ENCODE measurements at regions not wholly inside any gene's neighbourhood (a gene's known extent, or its start where the extent isn't known, plus 50 kb on each side); places are given as distances from the start of the nearest gene placed in this dataset.
"Not testable (repeated sequence)": the region's sequence is repeated elsewhere in the genome, so short reads cannot be mapped to it uniquely, and the experiment has no call there.

GRCh38 chr15:96974761-96975160 lies 644.3 kb downstream of the NR2F2 start:
- Histone ChIP-seq H3K27me3 (no peaks in the 10 kb centered on the region), H3K27ac (no peak overlapping the region), H3K36me3 (no peaks in the 10 kb centered on the region), H3K4me3 (replicated peaks in 1 of 3) (no peak overlapping the region), H3K9me3 (no peaks in the 10 kb centered on the region), H3K4me1 (no peaks in the 10 kb centered on the region)
- no peak for DNase-seq
- intact Hi-C loops (cut with DNase I) = no loop called here
- TF ChIP-seq CTCF (IDR thresholded peaks at IDR 0.05) (no peak), POLR2A (IDR thresholded peaks at IDR 0.05) (no peak)

GRCh38 chr15:96977886-96978285 lies 647.4 kb downstream of the NR2F2 start:
- Histone ChIP-seq H3K9me3 (no peaks in the 10 kb centered on the region), H3K27me3 (no peaks in the 10 kb centered on the region), H3K27ac (no peak overlapping the region), H3K4me3 (replicated peaks in 1 of 3) (no peak overlapping the region), H3K36me3 (no peaks in the 10 kb centered on the region), H3K4me1 (no peaks in the 10 kb centered on the region)
- TF ChIP-seq POLR2A (IDR thresholded peaks at IDR 0.05) (no peak), CTCF (IDR thresholded peaks at IDR 0.05) (no peak)
- intact Hi-C loops (cut with DNase I) = no loop called here
- peak; percentile 8 to 9 for DNase-seq
- WGBS, 2 donors = 21 to 27% methylated on average over 2 of the region's 2 CpGs

GRCh38 chr15:96978937-96979473 lies 648.5 kb downstream of the NR2F2 start:
- Histone ChIP-seq H3K4me1 (no peaks in the 10 kb centered on the region), H3K27me3 (no peaks in the 10 kb centered on the region), H3K27ac (no peak overlapping the region), H3K9me3 (no peaks in the 10 kb centered on the region), H3K36me3 (no peaks in the 10 kb centered on the region), H3K4me3 (replicated peaks in 1 of 3) (no peak overlapping the region)
- TF ChIP-seq POLR2A (IDR thresholded peaks at IDR 0.05) (no peak), CTCF (IDR thresholded peaks at IDR 0.05) (no peak)
- intact Hi-C loops (cut with DNase I) = no loop called here
- 25 to 32% methylated on average over 5 of the region's 5 CpGs for WGBS, 2 donors
- peak; percentile 8 to 12 for DNase-seq

- 91 to 92% methylated on average over 22 to 38 of the region's 58 CpGs for WGBS, 2 donors
- H3K27ac ChIP-seq; intact Hi-C loops (cut with DNase I); H3K4me3 ChIP-seq (replicated peaks in 1 of 3); H3K4me1 ChIP-seq; H3K27me3 ChIP-seq; H3K36me3 ChIP-seq; H3K9me3 ChIP-seq; DNase-seq: not testable (repeated sequence)
These were observed 653.7 kb downstream of the NR2F2 start for GRCh38 chr15:96984121-96984671.

- WGBS, 2 donors = 78% methylated on average over 5 of the region's 5 CpGs
- Histone ChIP-seq H3K27me3 (no peaks in the 10 kb centered on the region), H3K9me3 (no peaks in the 10 kb centered on the region), H3K4me1 (no peaks in the 10 kb centered on the region), H3K27ac (no peak overlapping the region), H3K4me3 (replicated peaks in 1 of 3) (no peak overlapping the region), H3K36me3 (no peaks in the 10 kb centered on the region)
- no peak for DNase-seq
- no peak for TF ChIP-seq POLR2A (IDR thresholded peaks at IDR 0.05)
- no peak for TF ChIP-seq CTCF (IDR thresholded peaks at IDR 0.05)
- intact Hi-C loops (cut with DNase I) = no loop called here
These were observed 662.3 kb downstream of the NR2F2 start for GRCh38 chr15:96992817-96993216.

Data from thyroid gland (tissue), 4 donors.